ENCODE measurements at regions not wholly inside any gene's neighbourhood (a gene's known extent, or its start where the extent isn't known, plus 50 kb on each side); places are given as distances from the start of the nearest gene placed in this dataset.

- DNase-seq: no peak
- intact Hi-C loops (cut with micrococcal nuclease; ENCODE audit: unreplicated experiment): no loop called here
- ChIA-PET POLR2A (no interaction called here), CTCF (no interaction called here)
- no peaks in the 10 kb centered on the region for H3K36me3 ChIP-seq (ENCODE audit: control insufficient read depth, insufficient read depth, low read length)
- Mint-ChIP-seq H3K27me3 (ENCODE audit: insufficient read depth, unreplicated experiment) (peaks cover 5% of the 10 kb centered on the region), H3K36me3 (ENCODE audit: insufficient read depth, unreplicated experiment) (no peaks in the 10 kb centered on the region), H3K4me3 (ENCODE audit: unreplicated experiment) (no peak overlapping the region), H3K4me1 (ENCODE audit: low read depth, unreplicated experiment) (no peaks in the 10 kb centered on the region), H3K9me3 (ENCODE audit: unreplicated experiment) (no peaks in the 10 kb centered on the region), H3K27ac (ENCODE audit: unreplicated experiment) (no peak overlapping the region)
- H3K27me3 ChIP-seq (replicated peaks; ENCODE audit: control insufficient read depth, insufficient read depth, low read length): no peaks in the 10 kb centered on the region
- H3K4me3 ChIP-seq (ENCODE audit: low read depth, low read length): no peak overlapping the region
- BruUV-seq (replicated peaks): no TSS peak
- no peaks in the 10 kb centered on the region for H3K4me1 ChIP-seq
- no peak for TF ChIP-seq CTCF (IDR thresholded peaks at IDR 0.05; ENCODE audit: insufficient read depth in 1 of 2, low read depth in 1 of 2, low read length in 1 of 2, severe bottlenecking in 1 of 2, unreplicated experiment in 1 of 2)
- H3K9me3 ChIP-seq: no peaks in the 10 kb centered on the region
These were observed 284.8 kb upstream of the GRAMD2B start for GRCh38 chr5:126138281-126138931.

GRCh38 chr5:126139086-126139485 lies 284.1 kb upstream of the GRAMD2B start:
- BruUV-seq (replicated peaks): no TSS peak
- no peaks in the 10 kb centered on the region for H3K9me3 Mint-ChIP-seq (ENCODE audit: unreplicated experiment)
- H3K27ac Mint-ChIP-seq (ENCODE audit: unreplicated experiment): no peak overlapping the region
- no peaks in the 10 kb centered on the region for H3K4me1 Mint-ChIP-seq (ENCODE audit: low read depth, unreplicated experiment)
- H3K36me3 ChIP-seq (ENCODE audit: control insufficient read depth, insufficient read depth, low read length): no peaks in the 10 kb centered on the region
- H3K36me3 Mint-ChIP-seq (ENCODE audit: insufficient read depth, unreplicated experiment): no peaks in the 10 kb centered on the region
- TF ChIP-seq CTCF (IDR thresholded peaks at IDR 0.05; ENCODE audit: insufficient read depth in 1 of 2, low read depth in 1 of 2, low read length in 1 of 2, severe bottlenecking in 1 of 2, unreplicated experiment in 1 of 2): no peak
- no peaks in the 10 kb centered on the region for H3K4me1 ChIP-seq
- intact Hi-C loops (cut with micrococcal nuclease; ENCODE audit: unreplicated experiment): no loop called here
- POLR2A ChIA-PET: no interaction called here
- CTCF ChIA-PET: no interaction called here
- H3K4me3 Mint-ChIP-seq (ENCODE audit: unreplicated experiment): no peak overlapping the region
- H3K9me3 ChIP-seq: no peaks in the 10 kb centered on the region
- peaks cover 5% of the 10 kb centered on the region for H3K27me3 Mint-ChIP-seq (ENCODE audit: insufficient read depth, unreplicated experiment)
- H3K4me3 ChIP-seq (ENCODE audit: low read depth, low read length): no peak overlapping the region
- no peaks in the 10 kb centered on the region for H3K27me3 ChIP-seq (replicated peaks; ENCODE audit: control insufficient read depth, insufficient read depth, low read length)
- no peak for DNase-seq

GRCh38 chr5:126139773-126140172 lies 283.4 kb upstream of the GRAMD2B start:
- Mint-ChIP-seq H3K4me3 (ENCODE audit: unreplicated experiment) (no peak overlapping the region), H3K36me3 (ENCODE audit: insufficient read depth, unreplicated experiment) (no peaks in the 10 kb centered on the region), H3K27me3 (ENCODE audit: insufficient read depth, unreplicated experiment) (peaks cover 5% of the 10 kb centered on the region), H3K9me3 (ENCODE audit: unreplicated experiment) (no peaks in the 10 kb centered on the region), H3K27ac (ENCODE audit: unreplicated experiment) (no peak overlapping the region), H3K4me1 (ENCODE audit: low read depth, unreplicated experiment) (no peaks in the 10 kb centered on the region)
- ChIA-PET CTCF (no interaction called here), POLR2A (no interaction called here)
- TF ChIP-seq CTCF (IDR thresholded peaks at IDR 0.05; ENCODE audit: insufficient read depth in 1 of 2, low read depth in 1 of 2, low read length in 1 of 2, severe bottlenecking in 1 of 2, unreplicated experiment in 1 of 2): no peak
- H3K4me1 ChIP-seq: no peaks in the 10 kb centered on the region
- no TSS peak for BruUV-seq (replicated peaks)
- no peak overlapping the region for H3K4me3 ChIP-seq (ENCODE audit: low read depth, low read length)
- no peaks in the 10 kb centered on the region for H3K27me3 ChIP-seq (replicated peaks; ENCODE audit: control insufficient read depth, insufficient read depth, low read length)
- DNase-seq: no peak
- H3K9me3 ChIP-seq: no peaks in the 10 kb centered on the region
- intact Hi-C loops (cut with micrococcal nuclease; ENCODE audit: unreplicated experiment): no loop called here
- no peaks in the 10 kb centered on the region for H3K36me3 ChIP-seq (ENCODE audit: control insufficient read depth, insufficient read depth, low read length)
